NCI-H1105 treated with DMSO at 0.1 percent for 48 hours (cell line): ENCODE measurements at regions not wholly inside any gene's neighbourhood (a gene's known extent, or its start where the extent isn't known, plus 50 kb on each side); places are given as distances from the start of the nearest gene placed in this dataset.
"Not testable (repeated sequence)": the region's sequence is repeated elsewhere in the genome, so short reads cannot be mapped to it uniquely, and the experiment has no call there.

Source experiments
- DNase-seq: peaks from one replicate; lab custom pipeline; 2025; lab: John Stamatoyannopoulos, UW

- DNase-seq, result no peak
Measured at GRCh38 chr10:9211228-9211627, 1156.7 kb downstream of the GATA3 start.

- no peak for DNase-seq
Measured at GRCh38 chr10:9214618-9215017, 1160.1 kb downstream of the GATA3 start.

- no peak for DNase-seq
Measured at GRCh38 chr10:9215121-9215520, 1160.6 kb downstream of the GATA3 start.

- DNase-seq, result no peak
Measured at GRCh38 chr10:9219860-9220259, 1165.4 kb downstream of the GATA3 start.

- no peak for DNase-seq
Measured at GRCh38 chr10:9222917-9223316, 1168.4 kb downstream of the GATA3 start.

- DNase-seq, result peak; percentile 80
Measured at GRCh38 chr10:9227679-9228365, 1173.3 kb downstream of the GATA3 start.

- DNase-seq, result no peak
Measured at GRCh38 chr10:9228771-9229170, 1174.3 kb downstream of the GATA3 start.

- DNase-seq, result no peak
Measured at GRCh38 chr10:9229702-9230244, 1175.3 kb downstream of the GATA3 start.

GRCh38 chr10:9230625-9231024 lies 1176.1 kb downstream of the GATA3 start:
- no peak for DNase-seq

GRCh38 chr10:9234191-9234590 lies 1179.7 kb downstream of the GATA3 start:
- DNase-seq, result no peak

GRCh38 chr10:9238041-9238440 lies 1183.6 kb downstream of the GATA3 start:
- DNase-seq, result no peak

GRCh38 chr10:9239298-9239697 lies 1184.8 kb downstream of the GATA3 start:
- no peak for DNase-seq

- DNase-seq, result peak; percentile 1
Measured at GRCh38 chr10:9243941-9244411, 1189.5 kb downstream of the GATA3 start.

- no peak for DNase-seq
Measured at GRCh38 chr10:9244864-9245263, 1190.4 kb downstream of the GATA3 start.

GRCh38 chr10:9253121-9253520 lies 1198.6 kb downstream of the GATA3 start:
- no peak for DNase-seq

- DNase-seq, result no peak
Measured at GRCh38 chr10:9254353-9254752, 1199.9 kb downstream of the GATA3 start.

GRCh38 chr10:9260690-9261089 lies 1206.2 kb downstream of the GATA3 start:
- DNase-seq, result no peak

- DNase-seq, result no peak
Measured at GRCh38 chr10:9262770-9263169, 1208.3 kb downstream of the GATA3 start.

- no peak for DNase-seq
Measured at GRCh38 chr10:9268176-9268575, 1213.7 kb downstream of the GATA3 start.

GRCh38 chr10:9273126-9273833 lies 1218.8 kb downstream of the GATA3 start:
- DNase-seq, result not testable (repeated sequence)

- no peak for DNase-seq
Measured at GRCh38 chr10:9274206-9274755, 1219.8 kb downstream of the GATA3 start.

- DNase-seq, result no peak
Measured at GRCh38 chr10:9275861-9276260, 1221.4 kb downstream of the GATA3 start.

- DNase-seq, result no peak
Measured at GRCh38 chr10:9285690-9286089, 1231.2 kb downstream of the GATA3 start.
